Pons (tissue), 1 donor: ENCODE measurements at regions not wholly inside any gene's neighbourhood (a gene's known extent, or its start where the extent isn't known, plus 50 kb on each side); places are given as distances from the start of the nearest gene placed in this dataset.
A peak's percentile ranks its signal among the peaks of the same experiment; 100 is the strongest.
"Not testable (repeated sequence)": the region's sequence is repeated elsewhere in the genome, so short reads cannot be mapped to it uniquely, and the experiment has no call there.

Experiments used
- DNase-seq: peaks from one replicate; pipeline ENCODE4 v3.0.0-alpha.2; 2016; ENCODE audit warnings: low spot score

DNA sequence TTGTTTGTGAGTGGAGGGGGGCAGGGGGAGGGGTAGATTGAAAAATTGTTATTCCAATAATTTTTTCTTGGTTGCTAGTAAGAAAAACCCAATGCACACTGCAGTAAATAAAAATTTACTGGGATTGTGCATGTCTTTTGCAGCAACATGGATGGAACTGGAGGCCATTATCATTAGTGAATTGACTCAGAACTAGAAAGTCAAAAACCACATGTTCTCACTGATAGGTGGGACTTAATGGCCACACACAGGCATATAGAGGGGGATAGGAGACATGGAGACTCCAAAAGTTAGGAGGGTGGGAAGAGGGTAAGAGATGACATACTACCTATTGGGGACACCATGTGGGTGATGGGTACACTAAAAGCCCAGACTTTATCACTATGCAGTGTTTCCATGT lies 67.2 kb downstream of the BUB3 start:
- no peak for DNase-seq

- no peak for DNase-seq
Measured at GRCh38 chr10:123222832-123223231, 68.6 kb downstream of the BUB3 start.

DNA sequence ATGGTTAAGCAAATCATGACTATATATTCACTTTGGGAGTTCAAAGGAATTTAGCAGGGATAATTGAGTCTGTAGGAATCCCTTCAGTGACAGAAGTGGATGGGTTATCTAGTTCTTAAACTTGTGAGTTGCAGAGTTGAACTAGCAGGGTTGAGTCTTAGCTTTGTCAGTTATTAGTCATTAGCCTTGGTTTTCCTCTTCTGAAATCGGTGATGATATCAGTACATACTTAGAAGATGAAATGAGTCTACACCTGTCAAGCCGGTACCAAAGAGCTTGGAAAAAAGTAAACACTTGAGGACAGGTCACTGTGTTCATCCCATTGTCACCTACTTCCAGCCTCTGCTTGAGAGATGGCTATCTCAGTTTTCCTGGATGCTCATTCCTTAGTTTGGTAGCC lies 73.5 kb downstream of the BUB3 start:
- DNase-seq, result no peak

GRCh38 chr10:123229927-123230630 lies 75.9 kb downstream of the BUB3 start:
- no peak for DNase-seq

GRCh38 chr10:123232879-123233278 lies 78.7 kb downstream of the BUB3 start:
- DNase-seq, result not testable (repeated sequence)

- DNase-seq, result not testable (repeated sequence)
Measured at GRCh38 chr10:123235014-123235413, 80.8 kb downstream of the BUB3 start.

- no peak for DNase-seq
Measured at GRCh38 chr10:123236126-123236525, 81.9 kb downstream of the BUB3 start.

GRCh38 chr10:123240250-123240649 lies 86.0 kb downstream of the BUB3 start:
- no peak for DNase-seq

GRCh38 chr10:123240776-123241175 lies 86.6 kb downstream of the BUB3 start:
- DNase-seq, result no peak

GRCh38 chr10:123241391-123242141 lies 87.4 kb downstream of the BUB3 start:
- DNase-seq, result no peak

GRCh38 chr10:123244747-123245146 lies 90.5 kb downstream of the BUB3 start:
- no peak for DNase-seq

DNA sequence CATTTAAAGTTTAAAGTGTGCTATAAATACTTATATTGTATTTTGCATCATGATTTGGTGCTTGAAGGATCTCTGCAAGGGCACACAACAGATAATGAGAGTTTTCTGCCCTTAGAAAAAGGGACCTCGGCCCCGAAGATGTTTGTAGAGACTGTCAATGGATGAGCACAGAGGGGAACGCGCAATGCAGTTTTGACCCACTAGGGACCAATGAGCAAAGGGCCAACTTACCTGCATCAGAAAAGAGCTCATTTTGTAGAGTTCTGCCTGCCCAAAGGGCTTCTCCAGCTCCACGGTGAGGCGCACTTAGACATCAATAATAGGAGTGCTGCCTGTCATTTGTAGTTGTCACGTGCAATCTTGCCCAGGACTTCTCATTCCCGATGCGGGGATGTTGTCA lies 91.1 kb downstream of the BUB3 start:
- DNase-seq, result peak; percentile 3

DNA sequence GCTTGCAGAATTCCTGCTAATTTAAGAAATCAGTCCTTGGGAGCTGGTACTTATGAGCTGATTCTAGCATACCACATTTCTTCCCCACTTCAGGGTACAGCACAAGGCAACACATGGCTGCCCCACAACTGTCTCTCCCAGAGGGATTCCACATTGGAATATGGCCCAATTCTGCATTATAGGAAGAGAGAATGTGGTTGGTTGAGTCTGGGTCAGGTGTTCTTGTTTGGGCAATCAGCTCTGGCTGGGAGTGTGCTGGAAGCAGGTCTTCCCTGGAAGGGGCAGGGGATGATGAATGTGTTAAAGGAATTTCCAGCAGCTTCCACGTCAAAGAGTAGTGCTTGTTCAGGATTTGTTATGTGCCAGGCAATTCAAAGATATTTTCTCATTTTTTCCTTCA lies 95.7 kb downstream of the BUB3 start:
- no peak for DNase-seq

DNA sequence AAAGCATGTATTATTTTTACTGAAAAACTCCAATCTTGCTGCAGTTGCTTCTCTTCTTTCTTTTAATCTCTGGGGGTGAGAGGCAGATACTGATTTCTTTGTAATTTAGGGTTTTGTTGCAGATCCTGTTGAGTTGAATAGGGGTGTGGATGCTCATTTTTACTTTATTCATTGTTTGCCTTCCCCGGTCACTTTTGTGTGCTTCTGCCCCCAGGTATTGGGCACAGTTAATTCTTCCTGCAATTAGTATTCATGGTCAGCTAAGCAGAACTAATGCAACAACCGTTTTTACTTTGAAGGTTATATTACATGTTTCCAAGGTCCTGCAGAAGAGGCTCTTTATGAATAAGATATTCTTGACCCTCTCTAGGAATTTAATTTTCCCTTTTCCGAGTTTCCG lies 96.4 kb downstream of the BUB3 start:
- DNase-seq, result no peak

DNA sequence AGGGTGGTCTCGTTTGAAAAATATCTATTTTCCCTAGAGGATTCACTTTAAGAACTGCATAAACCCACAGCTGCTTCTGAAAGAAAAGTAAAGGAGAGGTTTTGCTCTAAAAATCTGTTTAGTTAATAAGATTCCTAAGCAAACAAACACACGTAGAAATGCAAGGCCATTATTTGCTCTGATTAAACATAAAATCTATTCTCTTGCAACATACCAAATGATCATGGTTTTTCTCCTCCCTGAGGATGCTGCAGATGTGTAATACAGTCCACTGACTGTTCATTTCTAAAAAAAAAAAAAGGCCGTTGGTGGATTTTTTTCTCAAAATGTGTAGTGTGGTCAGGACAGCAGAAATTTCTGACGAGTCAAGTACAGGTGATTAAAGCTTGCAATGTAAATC lies 98.6 kb downstream of the BUB3 start:
- no peak for DNase-seq

GRCh38 chr10:123254343-123254742 lies 100.1 kb downstream of the BUB3 start:
- DNase-seq, result not testable (repeated sequence)

- DNase-seq, result no peak
Measured at GRCh38 chr10:123257904-123258456, 103.8 kb downstream of the BUB3 start.

GRCh38 chr10:123259081-123259480 lies 104.9 kb downstream of the BUB3 start:
- DNase-seq, result no peak

- no peak for DNase-seq
Measured at GRCh38 chr10:123259791-123260190, 105.6 kb downstream of the BUB3 start.

GRCh38 chr10:123262456-123262855 lies 108.3 kb downstream of the BUB3 start:
- DNase-seq, result no peak

- no peak for DNase-seq
Measured at GRCh38 chr10:123266971-123267370, 112.8 kb downstream of the BUB3 start.

- no peak for DNase-seq
Measured at GRCh38 chr10:123269017-123269552, 114.9 kb downstream of the BUB3 start.

- DNase-seq, result no peak
Measured at GRCh38 chr10:123269675-123270074, 115.5 kb downstream of the BUB3 start.
